NCI-H1694 treated with DMSO at 0.1 percent for 48 hours (cell line): ENCODE measurements at regions not wholly inside any gene's neighbourhood (a gene's known extent, or its start where the extent isn't known, plus 50 kb on each side); places are given as distances from the start of the nearest gene placed in this dataset.
"Not testable (repeated sequence)": the region's sequence is repeated elsewhere in the genome, so short reads cannot be mapped to it uniquely, and the experiment has no call there.

Source experiments
- DNase-seq: peaks from one replicate; lab custom pipeline; 2025; lab: John Stamatoyannopoulos, UW

DNA sequence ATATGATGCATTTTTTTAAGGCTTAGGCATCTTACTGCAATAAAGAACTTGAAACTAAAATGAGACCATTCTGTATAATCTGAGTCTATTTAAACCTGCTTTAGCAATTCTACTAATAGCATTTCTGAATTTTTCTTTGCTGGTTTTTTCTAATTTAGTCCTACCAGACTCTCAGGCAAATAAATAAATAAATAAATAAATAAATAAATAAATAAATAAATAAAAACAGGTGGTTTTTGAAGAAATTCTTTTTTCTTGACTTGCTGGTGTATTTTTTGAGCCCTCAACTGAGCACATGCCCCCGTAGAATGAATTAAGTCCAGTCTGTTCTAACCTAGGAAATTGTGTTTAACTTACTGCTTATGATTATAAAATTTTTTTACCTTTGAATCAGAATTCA lies 134.7 kb upstream of the FOXP2 start:
- DNase-seq = no peak

DNA sequence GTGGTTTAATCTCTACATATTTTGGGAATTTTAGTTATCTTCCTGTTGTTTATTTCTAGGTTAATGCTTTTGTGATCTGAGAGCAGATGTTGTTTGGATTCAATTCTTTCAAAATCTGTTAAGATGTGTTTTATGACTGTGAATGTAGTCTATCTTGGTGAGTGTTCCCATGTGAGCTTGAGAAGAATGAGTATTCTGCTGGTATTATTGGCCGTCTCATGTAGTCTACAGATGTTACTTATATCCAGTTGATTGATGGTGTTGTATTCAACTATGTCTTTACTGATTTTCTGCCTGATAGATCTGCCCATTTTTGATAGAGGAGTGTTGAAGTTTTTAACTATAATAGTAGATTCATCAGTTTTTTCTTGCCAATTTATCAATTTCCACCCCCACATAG lies 141.4 kb upstream of the FOXP2 start:
- no peak for DNase-seq

DNA sequence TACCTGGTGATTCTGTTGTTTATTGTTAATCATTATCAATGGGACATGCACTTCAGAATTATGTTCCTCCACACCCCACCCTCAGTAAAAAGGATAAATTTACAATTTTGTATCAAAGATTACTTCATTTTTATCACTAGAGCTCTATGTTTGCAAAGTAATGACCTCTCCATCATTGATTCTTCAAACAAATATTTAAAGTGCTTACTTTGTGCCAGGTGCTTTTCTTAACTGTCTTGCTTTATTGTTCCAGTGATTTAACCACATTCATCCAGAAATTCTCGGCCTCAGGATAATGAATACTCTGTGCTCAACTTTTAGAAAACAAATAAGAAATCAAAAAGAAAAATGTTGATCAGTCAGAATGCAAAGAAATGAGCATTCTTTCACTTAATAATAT lies 144.9 kb upstream of the FOXP2 start:
- DNase-seq = no peak

DNA sequence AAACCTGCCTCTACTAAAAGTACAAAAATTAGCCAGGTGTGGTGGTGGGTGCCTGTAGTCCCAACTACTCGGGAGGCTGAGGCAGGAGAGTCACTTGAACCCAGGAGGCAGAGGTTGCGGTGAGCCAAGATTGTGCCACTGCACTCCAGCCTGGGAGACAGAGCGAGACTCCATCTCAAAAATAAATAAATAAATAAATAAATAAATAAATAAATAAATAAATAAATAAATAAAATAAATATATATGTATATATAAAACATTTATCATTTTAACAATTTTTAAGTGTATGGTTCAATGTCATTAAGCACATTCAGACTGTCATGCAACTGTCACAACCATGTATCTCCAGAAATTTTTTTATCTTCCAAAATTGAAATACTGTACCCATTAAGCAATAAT lies 147.1 kb upstream of the FOXP2 start:
- not testable (repeated sequence) for DNase-seq

DNA sequence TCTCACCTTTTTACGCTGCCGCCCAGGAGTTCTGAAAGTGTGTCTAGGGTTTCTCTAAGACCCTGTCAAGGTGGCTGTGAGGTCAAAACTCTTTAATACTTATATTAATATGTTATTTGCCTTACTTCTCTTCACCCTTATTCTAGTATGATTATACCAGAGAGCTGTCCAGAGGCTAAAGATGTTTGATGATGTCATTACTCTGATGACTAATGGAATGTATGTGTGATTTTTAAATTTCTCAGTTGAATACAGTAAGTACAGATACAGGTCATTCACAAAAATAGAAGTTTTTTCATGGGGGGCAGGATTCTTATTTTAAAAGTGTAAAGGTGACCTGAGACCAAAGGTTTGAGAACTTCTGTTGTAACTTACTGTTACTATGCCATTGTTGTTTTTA lies 150.6 kb upstream of the FOXP2 start:
- no peak for DNase-seq

DNA sequence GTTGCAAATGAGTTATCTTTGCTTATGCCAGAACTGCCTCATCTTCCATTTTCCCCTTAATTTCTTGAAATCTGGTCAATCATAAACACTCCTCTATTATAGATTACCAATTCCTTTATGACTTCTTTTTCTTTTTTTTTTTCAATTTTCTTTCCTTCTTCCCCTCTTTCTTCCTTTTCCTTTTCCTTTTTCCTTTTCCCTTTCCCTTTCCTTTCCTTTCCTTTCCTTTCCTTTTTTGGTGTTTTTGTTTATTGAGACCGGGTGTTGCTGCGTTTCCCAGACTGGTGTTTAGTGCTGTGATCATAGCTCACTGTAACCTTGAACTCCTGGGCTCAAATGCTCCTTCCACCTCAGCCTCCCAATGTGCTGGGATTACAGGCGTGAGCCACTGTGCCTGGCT lies 151.4 kb upstream of the FOXP2 start:
- no peak for DNase-seq

DNA sequence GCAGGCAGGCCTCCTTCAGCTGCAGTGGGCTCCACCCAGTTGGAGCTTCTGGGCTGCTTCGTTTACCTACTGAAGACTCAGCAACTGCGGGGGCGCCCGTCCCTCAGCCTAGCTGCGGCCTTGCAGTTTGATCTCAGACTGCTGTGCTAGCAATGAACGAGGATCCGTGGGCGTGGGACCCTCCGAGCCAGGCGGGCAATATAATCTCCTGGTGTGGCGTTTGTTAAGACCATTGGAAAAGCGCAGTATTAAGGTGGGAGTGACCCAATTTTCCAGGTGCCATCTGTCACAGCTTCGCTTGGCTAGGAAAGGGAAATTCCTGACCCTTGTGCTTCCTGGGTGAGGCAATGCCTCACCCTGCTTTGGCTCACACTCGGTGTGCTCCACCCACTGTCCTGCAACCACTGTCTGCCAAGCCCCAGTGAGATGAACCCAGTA lies 159.2 kb upstream of the FOXP2 start:
- DNase-seq = no peak

DNA sequence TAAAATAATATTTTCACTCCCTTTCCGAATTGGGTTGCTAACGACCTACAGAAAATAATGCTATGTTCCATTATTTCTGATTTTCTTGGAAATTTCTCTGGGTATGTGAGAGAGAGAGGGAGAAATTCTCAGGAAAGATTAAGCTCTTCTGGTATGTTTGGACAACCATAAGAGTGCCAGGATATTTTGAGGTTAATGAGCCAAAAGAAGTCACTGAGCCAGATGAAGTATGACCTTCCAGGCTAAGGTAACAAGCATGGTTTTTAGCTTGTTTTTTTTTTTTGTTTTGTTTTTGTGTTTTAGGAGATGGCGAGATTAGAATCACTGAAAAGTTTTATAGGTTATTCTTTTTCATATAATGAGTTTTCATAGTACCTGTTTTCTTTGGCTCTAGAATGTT lies 171.0 kb upstream of the FOXP2 start:
- no peak for DNase-seq

DNA sequence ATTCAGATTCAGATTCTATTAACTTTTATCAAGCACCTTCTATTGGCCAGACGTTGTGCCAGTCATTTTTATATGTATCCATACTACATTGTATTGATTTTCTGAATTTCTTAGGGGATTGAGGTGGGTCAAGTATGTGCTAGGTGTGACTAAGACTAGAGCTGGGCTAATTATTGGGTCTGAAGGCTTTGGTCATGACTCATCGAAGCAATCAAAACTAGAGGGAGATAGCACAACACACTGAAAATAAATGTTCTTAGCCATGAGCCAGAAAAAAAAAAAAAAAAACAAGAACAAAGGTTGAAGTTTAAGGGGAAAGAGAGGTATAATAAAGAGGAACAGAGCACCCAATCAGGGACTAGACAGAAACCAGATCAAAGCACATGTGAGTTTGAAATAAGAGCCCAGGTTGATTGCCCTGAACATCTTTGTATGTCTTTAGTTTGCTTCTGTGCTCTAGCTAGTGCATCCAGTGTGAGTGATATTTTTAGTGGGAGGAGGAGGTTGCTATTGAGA lies 171.6 kb upstream of the FOXP2 start:
- DNase-seq = no peak

DNA sequence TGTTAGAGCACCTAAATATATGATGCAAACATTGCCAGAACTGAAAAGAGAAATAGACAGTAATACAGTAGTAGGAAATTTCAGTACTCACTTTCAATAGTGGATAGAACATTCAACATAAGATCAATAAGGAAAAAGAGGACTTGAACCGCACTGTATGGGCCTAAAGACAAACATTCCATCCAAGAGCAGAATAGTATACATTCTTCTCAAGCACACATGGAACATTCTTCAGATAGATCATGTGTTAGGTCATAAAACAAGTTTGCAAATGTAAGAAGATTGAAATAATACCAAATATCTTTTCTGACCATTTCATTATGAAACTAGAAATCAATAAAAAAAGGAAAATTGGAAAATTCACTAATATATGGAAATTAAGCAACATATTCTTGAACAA lies 185.4 kb upstream of the FOXP2 start:
- DNase-seq = no peak

DNA sequence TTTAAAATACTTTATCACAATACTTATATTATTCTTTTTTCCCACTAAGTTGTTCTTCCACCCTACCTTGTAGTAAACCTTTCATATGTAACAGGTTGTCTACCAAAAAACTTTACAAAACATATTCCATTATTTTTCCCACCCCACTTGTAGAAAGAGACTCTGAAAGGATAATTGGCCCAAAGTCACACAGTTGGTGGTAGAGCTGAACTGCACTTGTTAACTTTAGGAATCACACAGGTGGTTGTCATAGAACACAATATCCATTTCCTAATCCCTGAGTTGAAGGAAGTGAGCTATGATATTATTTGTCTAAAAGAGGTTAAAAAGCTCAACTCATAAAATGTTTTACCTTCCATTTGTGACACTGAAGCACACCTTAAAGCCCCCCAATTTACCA lies 188.8 kb upstream of the FOXP2 start:
- DNase-seq = no peak

DNA sequence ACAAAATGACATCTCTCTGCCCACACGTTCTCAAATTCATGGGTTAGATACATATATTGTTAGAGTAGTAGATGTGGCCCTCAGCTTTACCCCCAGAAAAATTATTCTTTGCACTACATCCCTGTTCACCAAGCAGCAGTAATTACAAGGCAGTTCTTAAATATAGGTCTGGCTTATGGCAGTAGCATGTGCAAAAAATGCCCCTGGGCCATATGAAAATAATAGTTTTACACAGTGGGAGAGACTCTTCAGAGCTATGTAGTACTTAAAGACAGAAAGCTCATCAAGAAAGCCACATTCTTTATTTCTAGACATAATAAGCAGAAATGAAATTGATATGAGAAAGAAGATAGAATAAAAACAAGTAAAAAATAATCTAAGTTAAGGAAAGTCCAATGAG lies 196.3 kb upstream of the FOXP2 start:
- no peak for DNase-seq

DNA sequence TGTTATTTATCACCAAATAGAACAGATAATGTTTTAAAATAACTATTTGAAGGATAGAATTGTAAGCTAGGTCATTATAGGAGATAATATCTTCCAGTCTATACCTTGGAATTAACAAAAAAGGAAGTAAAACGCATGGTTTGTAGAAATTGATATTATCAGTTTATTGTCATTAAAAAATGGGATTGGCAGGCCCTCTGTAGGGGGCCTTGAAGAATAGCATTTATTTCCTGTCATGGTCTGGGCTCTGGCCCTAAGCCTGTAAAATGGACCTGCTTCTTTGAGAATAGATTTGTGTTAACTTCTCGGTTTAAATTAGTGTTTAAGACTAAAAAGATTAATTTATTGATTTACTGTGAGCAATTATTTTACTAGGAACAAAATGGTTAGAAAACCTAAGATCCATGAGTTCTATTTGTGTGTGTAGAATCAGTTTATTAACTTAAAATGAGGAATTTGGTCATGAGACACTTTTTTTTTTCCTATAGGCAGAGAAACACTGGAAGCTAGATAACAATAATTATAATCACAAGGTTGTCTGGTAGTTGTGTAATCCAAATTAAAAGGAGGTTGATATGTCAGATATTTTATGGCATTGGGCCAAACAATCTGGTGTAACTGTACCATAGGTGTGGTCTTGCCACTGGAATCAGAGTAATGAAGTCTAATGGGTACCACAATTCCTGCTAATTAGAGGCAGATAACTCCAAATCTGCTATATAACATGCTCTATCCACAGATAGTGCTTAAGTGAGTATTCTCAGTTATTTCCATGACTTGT lies 197.4 kb upstream of the FOXP2 start:
- DNase-seq = peak; percentile 17

DNA sequence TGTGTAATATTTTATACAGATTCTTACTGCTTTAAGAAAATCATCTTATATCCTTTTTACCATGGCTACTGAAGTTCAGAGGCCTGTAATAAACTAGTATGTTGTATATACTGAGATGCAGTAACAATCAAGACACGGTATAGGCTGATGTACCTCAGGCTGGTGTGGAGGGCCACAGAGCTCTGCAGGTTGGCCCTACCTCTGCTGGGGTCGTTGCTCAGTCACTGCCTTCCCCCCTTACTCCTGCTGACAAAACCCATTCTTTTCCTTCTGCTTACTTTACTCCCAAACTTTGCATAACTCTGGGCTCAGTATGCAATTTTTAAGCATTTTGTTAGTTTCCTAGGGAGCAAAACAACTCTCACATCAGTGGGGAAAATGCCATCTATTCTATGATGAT lies 200.1 kb upstream of the FOXP2 start:
- no peak for DNase-seq

DNA sequence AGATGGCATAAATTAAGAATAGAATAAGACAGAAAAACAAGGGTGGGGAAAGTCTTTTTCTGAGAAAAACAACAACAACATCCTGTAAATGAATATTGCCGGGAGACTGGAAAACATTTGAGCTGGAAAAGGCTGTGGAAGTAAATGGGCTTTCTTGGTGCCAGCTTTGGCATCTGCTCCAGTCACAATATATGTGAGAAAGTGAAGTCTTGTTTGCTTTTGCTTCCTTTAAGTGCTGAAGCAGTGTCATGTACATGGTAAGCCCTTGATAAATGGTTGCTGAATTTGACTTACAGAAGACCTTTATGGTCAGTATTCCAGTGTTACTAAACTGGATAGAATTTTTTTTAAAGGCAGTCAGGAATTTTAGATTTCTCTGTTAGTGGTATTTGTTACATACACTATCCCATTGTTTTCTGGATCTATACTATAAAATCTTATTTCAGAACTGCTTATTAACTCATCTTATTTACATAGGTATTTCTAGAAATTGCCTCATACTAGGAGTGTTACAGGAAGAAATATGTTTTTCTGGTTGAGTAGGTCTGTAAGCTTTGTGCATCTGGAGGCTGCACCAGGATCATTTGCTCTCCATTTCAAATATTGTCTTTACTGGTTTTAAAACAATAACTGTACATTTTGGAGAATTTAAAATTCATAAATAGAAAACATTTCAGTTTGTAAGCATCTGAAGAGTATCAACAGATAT lies 201.7 kb upstream of the FOXP2 start:
- no peak for DNase-seq

DNA sequence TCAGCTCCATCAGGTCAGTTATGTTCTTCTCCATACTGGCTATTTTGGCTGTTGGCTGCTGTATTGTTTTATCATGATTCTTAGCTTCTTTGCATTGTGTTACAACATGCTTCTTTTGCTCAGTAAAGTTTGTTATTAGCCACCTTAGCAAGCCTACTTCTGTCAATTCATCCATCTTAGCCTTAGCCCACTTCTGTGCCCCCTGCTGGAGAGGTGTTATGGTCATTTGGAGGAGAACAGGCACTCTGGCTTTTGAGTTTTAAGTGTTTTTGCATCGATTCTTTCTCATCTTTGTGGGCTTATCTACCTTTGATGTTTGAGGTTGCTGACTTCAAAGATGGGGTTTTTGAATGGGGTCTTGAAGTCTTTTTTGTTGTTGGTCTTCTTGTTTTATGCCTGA lies 204.6 kb upstream of the FOXP2 start:
- DNase-seq = no peak

DNA sequence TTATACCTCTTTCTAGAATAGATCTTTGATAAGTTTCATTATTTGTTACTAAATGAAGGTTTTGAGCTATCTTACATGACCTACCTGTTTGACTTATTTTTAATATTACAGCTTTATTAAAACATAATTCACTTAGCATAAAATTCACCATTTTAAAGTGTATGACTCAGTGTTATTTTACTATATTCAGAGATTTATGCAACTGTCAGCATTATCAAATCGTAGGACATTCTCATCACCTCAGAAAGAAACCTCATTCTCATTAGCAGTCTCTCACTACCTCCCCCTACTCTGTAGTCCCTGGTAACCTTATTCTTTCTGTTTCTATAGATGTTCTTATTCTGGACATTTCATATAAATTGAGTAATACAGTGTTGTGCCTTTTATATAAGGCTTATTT lies 207.9 kb upstream of the FOXP2 start:
- no peak for DNase-seq

DNA sequence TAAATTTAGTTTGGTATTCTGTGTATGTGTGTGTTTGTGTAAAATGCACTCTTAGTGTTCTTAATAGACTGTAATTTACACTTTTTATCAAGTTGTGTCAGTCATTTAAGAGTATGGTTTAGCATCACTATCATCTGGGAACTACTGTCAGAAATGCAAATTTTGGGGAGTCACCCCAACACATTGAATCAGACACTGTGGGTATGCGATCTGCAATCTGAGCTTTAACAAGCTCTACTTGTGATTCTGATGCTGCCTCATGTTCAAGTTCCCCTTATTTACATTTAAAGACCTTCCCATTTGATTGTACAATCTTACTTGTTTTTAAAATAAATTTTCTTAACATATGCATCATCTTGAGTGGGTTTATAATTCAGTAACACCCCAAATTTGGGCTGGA lies 218.1 kb upstream of the FOXP2 start:
- DNase-seq = no peak

DNA sequence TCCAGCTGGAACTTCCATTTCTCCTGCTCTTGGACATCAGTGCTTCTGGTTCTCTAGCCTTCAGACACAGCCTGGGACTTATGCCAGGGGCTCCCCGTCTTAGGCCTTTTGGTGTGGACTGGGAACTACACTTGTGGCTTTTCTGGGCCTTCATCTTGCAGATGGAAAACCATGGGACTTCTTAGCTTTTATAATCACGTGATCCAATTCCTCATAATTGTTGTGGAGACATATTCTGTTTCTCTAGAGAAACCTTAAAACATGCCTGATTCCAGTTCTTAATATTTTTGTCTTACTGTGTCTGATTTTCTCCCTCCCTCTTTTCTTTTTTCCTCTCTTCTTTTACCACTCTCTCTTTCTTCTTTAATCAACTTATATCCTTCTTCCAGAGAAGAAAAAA lies 224.2 kb upstream of the FOXP2 start:
- no peak for DNase-seq

DNA sequence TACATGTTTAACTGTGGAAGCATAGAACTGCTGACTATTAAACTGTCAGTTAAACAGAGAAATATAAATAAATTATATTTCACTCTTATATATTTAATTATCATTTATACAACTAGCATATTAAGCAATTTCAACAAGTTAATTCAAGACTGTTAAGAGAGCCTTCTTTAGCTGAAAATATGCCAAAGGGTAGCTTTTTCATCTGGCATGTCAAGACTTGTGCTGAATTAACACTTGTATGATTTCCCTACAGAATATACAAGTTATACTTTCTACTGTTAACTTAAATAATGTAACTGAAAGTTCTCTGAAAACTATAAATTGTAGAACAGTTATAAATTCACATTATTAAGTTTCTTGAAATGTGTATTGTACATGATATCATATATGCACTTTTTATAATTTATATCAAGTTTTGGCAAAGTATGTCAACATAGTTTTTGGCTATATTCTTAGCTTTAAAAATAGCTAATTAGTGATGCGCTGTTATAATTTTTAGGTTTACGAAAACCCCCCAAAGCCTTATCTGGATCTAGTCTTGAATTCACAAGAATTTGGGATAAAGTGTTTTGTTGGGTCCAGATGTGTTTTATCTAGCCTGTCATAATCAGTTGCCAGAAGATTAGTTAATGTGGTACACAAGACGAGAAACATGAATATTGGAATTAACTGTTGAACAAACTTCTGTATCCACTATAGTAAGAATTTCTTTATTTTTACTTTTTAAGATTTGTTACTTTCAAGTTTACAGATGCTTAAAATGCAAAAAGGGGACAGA lies 231.1 kb upstream of the FOXP2 start:
- no peak for DNase-seq

DNA sequence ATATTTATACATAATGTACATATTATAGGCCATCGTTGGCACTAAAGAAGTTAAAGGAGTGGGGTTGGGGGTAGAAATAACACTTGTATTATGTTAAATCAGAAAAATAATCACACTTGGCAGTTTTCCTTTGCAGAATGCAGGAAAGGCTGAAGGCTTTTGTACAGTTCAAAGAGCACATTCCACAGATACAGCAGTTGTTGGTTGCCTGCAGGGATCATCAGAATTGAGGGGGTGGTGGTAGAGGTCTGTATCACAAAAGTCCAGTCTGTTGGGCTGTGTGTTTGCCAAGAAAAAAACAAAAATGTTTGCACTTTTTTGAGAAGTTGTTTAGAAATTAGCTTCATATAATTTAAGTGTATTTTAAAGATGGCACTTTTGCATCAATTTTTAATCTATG lies 231.8 kb upstream of the FOXP2 start:
- DNase-seq = no peak

DNA sequence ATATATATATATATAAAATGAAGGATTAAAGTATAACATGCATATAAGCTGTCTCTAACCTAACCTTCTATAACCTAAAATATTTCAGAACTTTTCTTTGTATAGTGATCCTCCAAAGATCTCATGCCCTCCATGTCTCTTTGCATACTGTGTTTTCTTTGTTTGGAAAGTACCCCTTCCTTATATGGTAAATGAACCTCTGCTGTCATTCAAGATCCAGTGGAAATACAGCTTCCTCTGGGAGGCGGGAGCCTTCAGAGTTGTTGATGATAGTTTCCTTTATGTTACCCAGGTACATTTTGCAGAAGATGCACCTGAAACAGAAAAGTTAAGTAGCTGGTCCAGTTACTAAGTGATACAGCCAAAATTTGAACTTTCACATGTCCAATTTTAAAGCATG lies 233.3 kb upstream of the FOXP2 start:
- no peak for DNase-seq
